Fibroblast of upper back skin (primary cell): ENCODE measurements at regions not wholly inside any gene's neighbourhood (a gene's known extent, or its start where the extent isn't known, plus 50 kb on each side); places are given as distances from the start of the nearest gene placed in this dataset.

Experiments
- DNase-seq: peaks from one replicate; pipeline ENCODE4 v3.0.0-alpha.2; 2013

DNA sequence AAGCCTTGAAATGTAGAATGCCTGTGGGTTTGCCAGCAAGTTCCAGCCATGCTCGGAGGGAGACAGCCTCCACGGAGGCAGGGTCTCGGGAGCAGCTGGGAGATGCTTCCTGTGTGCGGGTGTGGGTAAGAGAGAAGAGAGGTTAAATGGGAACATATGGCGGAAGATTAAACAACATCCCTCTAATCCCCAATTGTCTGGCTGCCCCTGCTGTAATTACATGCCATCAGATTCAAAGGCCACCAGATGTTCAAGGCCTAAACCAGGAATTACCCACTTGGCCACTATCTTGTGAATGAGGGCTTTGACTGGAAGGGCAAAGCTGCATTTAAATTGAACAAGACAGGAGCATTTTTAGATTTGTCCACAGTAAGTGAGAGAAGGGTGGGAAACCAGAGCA is 81.4 kb upstream of the BACE2 start:
- DNase-seq: no peak

DNA sequence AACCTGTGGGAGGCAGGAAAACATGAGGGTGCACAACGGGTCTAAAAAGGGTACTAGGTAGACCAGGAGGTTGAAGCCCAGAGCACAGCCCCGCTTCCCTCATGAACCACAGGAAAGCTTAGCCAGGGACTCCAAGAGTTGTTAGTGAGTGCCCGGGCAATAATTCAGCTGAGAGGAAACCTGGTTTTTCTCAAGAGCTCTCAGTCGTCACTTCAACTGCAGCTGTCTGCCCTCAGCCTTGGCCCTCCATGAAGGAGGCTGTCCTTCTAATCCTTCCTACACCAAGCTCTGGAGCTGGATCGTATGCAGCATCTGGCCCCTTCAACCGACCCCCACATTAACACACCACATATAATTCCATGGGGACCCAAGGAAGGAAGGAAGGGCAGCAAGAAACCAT is 77.0 kb upstream of the BACE2 start:
- DNase-seq: no peak

DNA sequence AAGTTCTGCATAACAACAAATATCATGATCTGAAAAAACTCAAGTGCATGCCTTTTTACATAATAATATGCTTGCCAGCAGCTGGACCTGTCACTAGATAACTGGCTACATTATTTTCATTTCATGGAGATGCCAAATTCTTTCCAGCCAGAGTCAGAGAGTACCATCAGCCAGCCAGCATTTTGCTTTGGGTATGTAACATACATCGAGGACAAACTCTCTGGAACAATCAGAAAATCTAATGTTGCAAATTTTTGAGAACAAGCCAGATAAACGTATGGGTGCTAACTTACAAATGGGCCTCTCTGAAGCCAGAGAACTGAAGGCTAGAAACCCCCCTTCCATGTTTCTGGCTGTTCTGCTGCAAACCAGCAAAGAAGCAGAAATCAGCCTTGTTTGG is 76.3 kb upstream of the BACE2 start:
- no peak for DNase-seq

DNA sequence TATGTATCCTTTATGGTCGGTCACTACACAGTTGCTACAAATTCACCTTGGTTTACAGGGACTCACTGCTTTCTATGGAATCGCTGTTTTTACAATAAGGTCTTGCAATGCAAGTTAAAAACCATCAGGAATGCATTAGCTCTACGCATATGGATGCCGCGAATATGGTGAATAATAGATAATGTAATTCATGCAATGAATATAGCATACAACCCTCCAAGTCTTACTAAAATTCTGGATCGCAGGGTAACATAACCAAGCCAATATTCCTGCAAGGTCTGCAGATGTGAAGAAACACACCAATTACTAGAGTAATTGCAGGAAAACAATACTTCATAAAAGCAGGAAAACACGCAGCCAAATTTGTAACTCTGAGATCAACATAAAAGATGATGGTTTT is 75.6 kb upstream of the BACE2 start:
- no peak for DNase-seq

DNA sequence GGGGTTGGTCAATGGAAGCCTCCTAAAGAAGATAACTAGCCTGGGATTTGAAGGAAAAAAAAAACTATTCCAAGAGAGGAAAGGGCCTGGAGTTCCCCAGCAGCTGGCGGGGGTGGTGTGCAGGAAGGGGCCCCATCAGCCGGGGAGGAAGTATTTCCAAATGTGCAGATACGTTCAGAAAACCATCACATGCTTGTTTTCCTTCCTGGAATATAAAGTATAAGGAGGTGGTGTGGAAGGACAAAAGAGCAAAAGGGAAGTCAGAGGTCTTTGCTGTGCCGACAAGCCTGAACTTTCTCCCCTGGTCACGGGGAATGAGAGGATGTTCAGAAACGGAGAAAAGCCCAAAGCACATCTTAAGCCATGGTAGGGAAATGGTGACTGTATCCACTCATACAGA is 72.0 kb upstream of the BACE2 start:
- DNase-seq: no peak

DNA sequence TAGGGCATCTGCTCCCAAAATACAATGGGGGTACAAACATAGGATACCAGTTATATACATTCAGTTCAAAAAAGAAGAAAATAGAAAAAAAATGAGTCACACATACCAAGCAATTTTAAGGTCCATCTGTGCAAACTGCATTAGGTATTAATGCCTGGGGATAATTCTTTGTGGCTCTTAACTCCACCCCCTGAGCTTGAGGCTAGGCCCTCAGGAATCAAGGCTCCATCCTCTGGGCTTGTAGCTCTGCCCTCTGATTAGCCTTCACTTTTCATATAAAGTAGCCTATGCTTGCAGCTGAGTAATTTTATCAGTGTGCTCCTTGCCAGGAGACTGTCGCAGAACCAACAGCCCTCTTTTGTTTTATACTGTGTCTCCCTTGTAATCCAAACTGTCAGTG is 69.9 kb upstream of the BACE2 start:
- DNase-seq: peak; percentile 41

DNA sequence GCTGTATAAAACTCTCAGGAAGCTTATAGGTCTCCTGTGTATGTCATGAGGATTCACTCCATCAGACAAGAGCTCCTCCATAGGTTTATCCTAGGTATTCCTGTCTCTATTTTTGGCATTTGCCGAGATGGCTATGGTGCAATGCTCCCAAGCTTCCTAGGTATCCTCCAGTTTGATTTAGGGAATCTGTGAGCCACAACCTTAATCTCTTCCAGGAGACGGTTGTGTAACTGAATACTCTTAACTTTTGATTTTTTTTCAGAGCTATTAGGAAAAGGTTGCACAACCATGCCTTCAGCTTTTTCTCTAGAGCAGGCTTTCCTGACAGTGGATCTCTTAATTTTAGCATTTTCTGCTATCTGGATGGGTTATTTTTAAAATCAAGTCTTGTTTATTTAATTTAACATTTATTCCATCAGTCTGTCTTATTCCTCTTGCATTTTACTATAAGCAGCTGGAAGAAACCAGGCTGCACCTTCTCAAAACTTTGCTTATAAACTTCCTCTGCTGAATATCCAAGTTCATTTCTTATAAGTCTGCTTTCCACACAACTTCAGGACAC is 69.4 kb upstream of the BACE2 start:
- peak; percentile 20 for DNase-seq

DNA sequence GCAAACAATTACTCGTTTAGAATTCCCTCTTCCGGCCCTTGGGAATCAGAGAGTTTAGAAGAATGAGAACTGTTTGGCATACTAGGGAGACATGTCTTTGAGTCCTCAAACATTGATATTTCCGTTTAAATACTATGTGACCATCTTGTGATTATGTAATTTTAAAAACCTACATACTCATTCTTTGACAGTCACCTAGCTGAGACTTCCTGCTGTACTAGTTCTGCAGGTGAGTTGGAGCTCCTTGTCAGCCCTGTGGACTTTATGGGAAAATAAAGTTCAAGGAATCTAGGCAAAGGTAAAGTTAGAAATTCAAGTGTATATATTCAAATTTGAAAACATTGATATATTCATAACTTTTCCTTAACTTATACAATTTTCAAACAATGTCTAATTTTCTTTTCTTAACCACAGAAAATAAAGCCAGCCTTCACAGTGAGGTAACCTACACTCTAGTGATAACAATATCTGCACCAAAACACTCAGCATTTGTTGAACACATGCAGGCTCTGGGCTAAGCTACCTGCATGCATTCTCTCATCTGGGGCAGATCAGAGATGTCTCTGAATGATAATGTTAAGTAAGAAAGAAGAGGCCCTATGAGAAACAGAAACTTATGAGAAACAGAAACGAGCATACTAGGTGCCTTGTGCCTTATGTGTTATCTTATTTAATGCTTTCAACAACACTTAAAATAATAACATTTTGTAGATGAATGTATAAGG is 67.0 kb upstream of the BACE2 start:
- no peak for DNase-seq

DNA sequence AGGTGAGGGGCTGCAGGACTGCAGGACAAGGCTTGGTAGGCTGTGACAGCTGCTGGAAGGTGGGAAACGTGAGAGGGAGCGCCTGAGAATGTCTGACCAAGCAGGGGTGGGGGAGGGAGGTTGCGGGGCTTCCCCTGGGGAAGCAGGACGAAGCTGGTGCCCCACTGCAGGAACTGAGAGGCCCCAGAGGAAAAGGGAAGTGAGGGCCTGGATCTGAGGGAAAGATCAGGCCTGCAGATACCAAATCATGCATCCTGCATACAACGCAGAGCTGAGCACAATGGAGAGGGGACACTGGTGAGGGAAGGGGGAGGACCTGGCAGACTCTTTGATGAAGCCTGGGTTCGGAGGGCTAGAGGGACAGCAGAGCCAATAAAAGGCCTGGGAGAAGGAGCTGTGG is 65.7 kb upstream of the BACE2 start:
- DNase-seq: no peak

DNA sequence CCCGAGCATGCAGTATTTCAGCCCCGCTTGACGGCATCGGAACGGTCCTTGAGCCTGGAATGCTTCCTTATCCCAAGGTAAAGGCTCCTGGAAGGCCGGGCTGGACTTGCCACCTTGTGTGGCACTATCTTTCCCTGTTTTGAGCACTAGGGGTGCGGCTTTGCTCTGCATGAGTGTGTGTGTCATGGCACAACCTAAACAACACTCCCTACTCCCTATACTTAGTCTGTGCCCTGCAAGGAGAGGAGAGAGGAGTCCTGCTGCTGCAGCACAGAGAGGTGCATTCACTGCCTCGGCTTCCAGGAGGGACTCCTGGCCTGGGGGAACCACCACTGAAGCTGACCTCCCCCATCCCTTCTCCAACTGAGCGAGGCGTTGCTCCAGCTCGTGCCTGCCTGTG is 60.4 kb upstream of the BACE2 start:
- no peak for DNase-seq

DNA sequence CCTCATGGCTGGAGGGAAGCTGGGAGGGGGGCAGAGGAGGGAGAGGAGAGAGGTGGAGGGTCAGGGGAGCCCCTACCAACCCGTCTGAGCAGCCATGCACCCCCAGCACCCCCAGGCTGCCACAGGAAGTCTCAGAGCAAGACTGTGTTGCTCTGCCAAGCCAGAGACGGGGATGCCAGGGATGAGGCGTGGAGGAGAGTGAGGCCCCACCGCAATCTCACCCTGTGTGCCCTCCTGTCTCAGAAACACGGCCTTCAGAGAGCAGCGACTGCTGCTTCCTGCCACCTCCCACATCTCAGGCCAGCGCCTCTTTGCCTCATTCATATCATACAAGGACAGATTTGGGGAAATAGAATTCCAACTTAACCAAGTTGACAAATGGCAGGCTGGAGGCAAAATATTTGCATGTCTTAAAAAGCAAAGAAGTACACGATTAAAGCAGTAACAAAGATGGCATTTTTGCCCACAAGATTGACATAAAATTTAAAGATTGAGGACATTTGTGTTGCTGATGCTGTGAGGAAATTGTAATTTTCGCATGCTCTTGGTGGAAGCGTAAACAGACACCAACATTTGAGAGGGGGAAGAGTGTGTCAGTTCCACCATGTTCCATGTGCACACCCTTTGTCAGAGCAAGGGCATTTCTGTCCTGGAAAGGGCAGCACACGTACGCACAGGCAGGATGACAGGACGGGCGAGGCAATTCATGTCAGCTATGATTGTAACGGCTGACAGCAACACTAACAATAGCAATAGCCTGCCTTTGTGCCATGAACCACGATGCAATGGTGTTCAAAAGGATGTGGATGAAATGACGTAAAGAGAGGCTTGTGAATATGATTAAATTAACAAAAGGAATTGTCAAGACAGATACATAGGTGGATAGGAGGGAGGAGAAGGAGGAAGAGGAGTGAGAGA is 59.0 kb upstream of the BACE2 start:
- no peak for DNase-seq

DNA sequence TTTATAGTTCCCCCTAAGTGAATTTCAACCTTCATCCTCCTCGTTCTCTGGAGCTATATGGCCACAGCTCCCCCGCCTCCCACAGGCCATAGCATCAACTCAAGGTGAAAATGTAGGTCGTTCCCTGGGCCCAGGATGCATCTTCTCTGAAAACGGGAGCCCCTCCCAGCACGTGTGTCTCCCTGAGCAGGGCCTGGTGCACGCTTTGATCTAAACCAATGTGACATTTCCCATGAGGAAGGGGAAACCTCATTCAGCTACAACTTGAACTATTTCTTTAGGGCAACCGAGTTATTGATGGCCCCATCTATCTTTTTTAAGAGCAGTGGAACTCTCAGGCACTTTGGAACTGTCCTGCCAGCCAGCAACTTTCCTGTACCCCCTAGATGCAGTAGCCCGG is 57.8 kb upstream of the BACE2 start:
- DNase-seq: no peak

DNA sequence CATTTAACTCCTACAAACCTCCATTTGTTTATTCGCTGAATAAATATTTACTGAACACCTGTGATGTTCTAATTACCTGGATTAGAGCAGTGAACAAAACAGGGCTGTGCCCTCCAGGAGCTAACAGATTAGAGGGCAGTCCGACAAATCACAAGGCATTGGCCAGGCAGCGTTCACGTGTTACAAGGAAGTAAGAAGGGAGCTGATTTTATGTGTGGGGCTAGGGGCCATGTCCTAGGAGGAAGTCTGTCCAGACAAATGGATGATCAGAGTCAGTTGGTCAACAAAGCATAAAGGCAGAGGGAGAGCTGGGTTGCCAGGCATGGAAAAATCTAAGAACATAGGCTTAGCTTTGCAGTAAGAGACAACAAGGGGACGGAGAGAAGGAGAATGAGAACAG is 57.3 kb upstream of the BACE2 start:
- DNase-seq: no peak

DNA sequence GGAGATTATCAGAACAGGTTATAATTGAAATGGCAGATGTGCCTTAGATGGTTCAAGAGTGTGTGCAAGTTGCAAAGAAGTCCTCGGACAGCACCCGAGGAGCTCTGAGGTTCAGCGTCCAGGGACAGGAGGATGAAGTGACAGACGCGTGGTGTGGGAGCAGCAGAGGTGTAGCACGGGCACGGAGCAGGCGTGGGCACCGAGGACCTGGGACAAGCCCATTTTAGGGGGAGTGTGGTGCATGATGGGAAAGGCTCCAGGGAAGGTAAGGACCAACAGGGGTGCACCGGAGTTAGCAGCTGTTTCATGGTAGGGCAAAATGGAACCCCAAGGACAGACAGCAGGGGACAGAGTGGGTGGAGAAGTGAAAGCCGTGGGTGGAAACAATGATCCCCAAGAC is 56.3 kb upstream of the BACE2 start:
- no peak for DNase-seq

DNA sequence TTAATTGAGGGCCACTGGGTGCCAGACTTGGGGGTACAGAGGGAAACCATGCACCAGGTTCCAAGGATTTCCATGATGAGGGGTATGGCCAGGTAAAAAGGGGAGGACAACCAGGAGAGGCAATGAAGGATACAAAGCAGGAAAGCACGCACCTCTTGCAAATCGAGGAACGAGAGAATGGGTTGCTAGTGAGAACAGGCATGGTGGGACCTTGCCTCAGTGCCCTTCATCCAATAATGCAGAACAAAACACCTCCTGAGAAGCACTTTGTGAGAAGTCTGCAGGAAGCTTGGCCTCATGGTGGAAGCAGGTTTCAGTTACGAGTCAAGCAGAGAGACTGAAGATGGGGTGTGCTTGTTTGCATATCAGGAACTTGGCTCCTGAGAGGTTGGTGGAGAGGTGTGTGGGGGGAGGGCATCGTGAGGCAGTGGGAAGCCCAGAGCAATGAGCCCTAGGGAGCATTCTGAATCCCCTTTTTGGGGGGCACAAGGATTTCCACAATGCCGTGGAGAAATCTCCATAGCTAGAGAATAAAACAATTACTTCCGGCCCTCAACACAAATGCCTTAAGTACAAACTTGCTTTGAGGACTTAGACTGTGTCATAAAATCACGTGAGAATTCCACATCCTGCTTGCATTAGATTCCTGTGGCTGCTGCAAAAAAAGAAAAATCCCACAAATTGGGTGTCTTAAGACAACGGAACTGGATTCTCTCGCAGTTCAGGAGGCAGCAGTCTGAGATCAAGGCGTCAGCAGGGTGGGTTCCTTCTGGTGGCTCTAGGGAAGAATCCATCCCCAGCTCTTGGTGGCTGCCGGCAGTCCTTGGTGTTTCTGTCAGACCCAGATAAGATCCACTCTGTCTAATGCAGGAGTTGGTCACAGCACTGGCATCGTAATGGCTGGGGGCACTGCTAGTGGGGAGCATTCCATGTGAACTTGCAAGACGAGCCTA is 54.9 kb upstream of the BACE2 start:
- DNase-seq: peak; percentile 98

DNA sequence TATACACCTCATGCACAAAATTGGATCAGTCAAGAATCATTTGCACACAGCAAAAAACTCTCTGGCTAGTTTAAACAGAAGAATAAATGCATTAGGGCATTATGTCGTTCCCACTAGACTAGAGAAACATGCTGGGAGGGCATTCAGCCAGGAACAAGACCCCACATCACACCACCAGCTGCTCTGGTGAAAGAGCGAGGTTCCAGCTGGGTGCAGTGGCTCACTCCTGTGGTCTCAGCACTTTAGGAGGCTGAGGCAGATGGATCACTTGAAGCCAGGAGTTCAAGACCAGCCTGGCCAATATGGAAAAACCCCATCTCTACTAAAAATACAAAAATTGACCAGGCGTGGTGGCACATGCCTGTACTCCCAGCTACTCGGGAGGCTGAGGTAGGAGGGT is 52.1 kb upstream of the BACE2 start:
- no peak for DNase-seq
